ENCODE measurements at regions not wholly inside any gene's neighbourhood (a gene's known extent, or its start where the extent isn't known, plus 50 kb on each side); places are given as distances from the start of the nearest gene placed in this dataset.

GRCh38 chr16:50939356-50939755 lies 197.5 kb downstream of the CYLD start:
- Histone ChIP-seq H4K8ac (ENCODE audit: low read depth in 2 of 2, low read length in 2 of 2) (no peak overlapping the region), H3K36me3 (ENCODE audit: control insufficient read depth, insufficient read depth, low read length) (no peaks in the 10 kb centered on the region), H2AK9ac (replicated peaks; ENCODE audit: low read depth, low read length, poor library complexity) (no peak overlapping the region), H2BK120ac (ENCODE audit: low read depth, low read length) (no peak overlapping the region), H3K9ac (ENCODE audit: low read depth, low read length) (no peak overlapping the region), H3K27ac (ENCODE audit: insufficient read depth, low read length) (no peak overlapping the region), H3K4me3 (ENCODE audit: insufficient read depth, low read depth, low read length) (no peak overlapping the region), H2BK15ac (ENCODE audit: low read depth, low read length) (no peak overlapping the region), H2BK20ac (ENCODE audit: low read depth, low read length) (no peak overlapping the region), H2BK5ac (ENCODE audit: low read depth, low read length, poor library complexity, severe bottlenecking) (no peak overlapping the region), H3K4me2 (ENCODE audit: low read depth, low read length) (no peak overlapping the region), H3K27me3 (ENCODE audit: control insufficient read depth, insufficient read depth, low read length) (no peaks in the 10 kb centered on the region), H2AK5ac (ENCODE audit: low read depth, low read length) (no peak overlapping the region), H3K18ac (ENCODE audit: low read depth, low read length) (no peak overlapping the region), H3K79me1 (ENCODE audit: low read depth in 1 of 2, low read length in 2 of 2) (no peaks in the 10 kb centered on the region), H4K5ac (ENCODE audit: low read depth, low read length) (no peak overlapping the region), H3K9me3 (ENCODE audit: control insufficient read depth, insufficient read depth, low read length) (no peaks in the 10 kb centered on the region), H2AFZ (replicated peaks; ENCODE audit: low read length, poor library complexity) (no peak overlapping the region), H3K14ac (replicated peaks; ENCODE audit: low read depth, low read length) (no peak overlapping the region), H4K20me1 (ENCODE audit: insufficient read depth, low read length) (no peaks in the 10 kb centered on the region), H3K23ac (ENCODE audit: low read depth, low read length) (no peak overlapping the region), H3K4ac (ENCODE audit: low read depth, low read length) (no peak overlapping the region), H3K56ac (ENCODE audit: extremely low read depth, insufficient read depth, low read length) (no peak overlapping the region), H3K4me1 (ENCODE audit: control insufficient read depth, insufficient read depth, low read length) (no peaks in the 10 kb centered on the region), H3K9me1 (ENCODE audit: insufficient read depth, low read length) (no peaks in the 10 kb centered on the region), H4K91ac (ENCODE audit: insufficient read depth, low read depth, low read length) (no peak overlapping the region)
- BruUV-seq (replicated peaks): no TSS peak
- dilution Hi-C loops (cut with HindIII; ENCODE audit: low sequenced_read_pairs, unreplicated experiment) (no loop called here), intact Hi-C loops (cut with micrococcal nuclease) (no loop called here), in situ Hi-C loops (cut with MboI; ENCODE audit: low sequenced_read_pairs) (no loop called here)
- DNase-seq (no peak), ATAC-seq (ENCODE audit: low read depth) (no peak)
- POLR2A ChIA-PET (ENCODE audit: unreplicated experiment): no interaction called here
- WGBS, 2 experiments (ENCODE audit: extremely low coverage in 2 of 2, insufficient read length in 1 of 2): no CpG with 5 or more reads among the region's 2 CpGs
- no peak for TF ChIP-seq SMC3 (IDR thresholded peaks at IDR 0.05; ENCODE audit: low read depth, low read length)
- no peak for TF ChIP-seq FOS (IDR thresholded peaks at IDR 0.05; ENCODE audit: low read depth, low read length)
- TF ChIP-seq RCOR1 (IDR thresholded peaks at IDR 0.05; ENCODE audit: insufficient replicate concordance, low read length): no peak
- no peak for TF ChIP-seq CEBPB (IDR thresholded peaks at IDR 0.05; ENCODE audit: low read depth, low read length)
- no peak for TF ChIP-seq POLR2A (IDR thresholded peaks at IDR 0.05; ENCODE audit: low read depth, low read length)
- TF ChIP-seq CHD1 (IDR thresholded peaks at IDR 0.05; ENCODE audit: low read depth, low read length): no peak
- TF ChIP-seq MXI1 (IDR thresholded peaks at IDR 0.05; ENCODE audit: borderline replicate concordance, low read depth, low read length): no peak
- no peak for TF ChIP-seq MAFK (IDR thresholded peaks at IDR 0.05; ENCODE audit: low read depth, low read length)
- TF ChIP-seq USF2 (IDR thresholded peaks at IDR 0.05; ENCODE audit: low read depth, low read length): no peak
- TF ChIP-seq, protein P1, sequence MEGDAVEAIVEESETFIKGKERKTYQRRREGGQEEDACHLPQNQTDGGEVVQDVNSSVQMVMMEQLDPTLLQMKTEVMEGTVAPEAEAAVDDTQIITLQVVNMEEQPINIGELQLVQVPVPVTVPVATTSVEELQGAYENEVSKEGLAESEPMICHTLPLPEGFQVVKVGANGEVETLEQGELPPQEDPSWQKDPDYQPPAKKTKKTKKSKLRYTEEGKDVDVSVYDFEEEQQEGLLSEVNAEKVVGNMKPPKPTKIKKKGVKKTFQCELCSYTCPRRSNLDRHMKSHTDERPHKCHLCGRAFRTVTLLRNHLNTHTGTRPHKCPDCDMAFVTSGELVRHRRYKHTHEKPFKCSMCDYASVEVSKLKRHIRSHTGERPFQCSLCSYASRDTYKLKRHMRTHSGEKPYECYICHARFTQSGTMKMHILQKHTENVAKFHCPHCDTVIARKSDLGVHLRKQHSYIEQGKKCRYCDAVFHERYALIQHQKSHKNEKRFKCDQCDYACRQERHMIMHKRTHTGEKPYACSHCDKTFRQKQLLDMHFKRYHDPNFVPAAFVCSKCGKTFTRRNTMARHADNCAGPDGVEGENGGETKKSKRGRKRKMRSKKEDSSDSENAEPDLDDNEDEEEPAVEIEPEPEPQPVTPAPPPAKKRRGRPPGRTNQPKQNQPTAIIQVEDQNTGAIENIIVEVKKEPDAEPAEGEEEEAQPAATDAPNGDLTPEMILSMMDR (conservative IDR thresholded peaks at IDR 0.05; ENCODE audit: low read depth, low read length): no peak
- TF ChIP-seq ELK1 (IDR thresholded peaks at IDR 0.05; ENCODE audit: borderline replicate concordance, low read depth, low read length): no peak
- TF ChIP-seq RFX5 (IDR thresholded peaks at IDR 0.05; ENCODE audit: low read depth, low read length): no peak
- CTCF ChIA-PET: no interaction called here

Measured in IMR-90 (cell line).